ENCODE measurements at regions not wholly inside any gene's neighbourhood (a gene's known extent, or its start where the extent isn't known, plus 50 kb on each side); places are given as distances from the start of the nearest gene placed in this dataset.

- no peaks in the 10 kb centered on the region for H4K20me1 ChIP-seq (ENCODE audit: insufficient read depth, low read length)
- H3K9me3 ChIP-seq (ENCODE audit: low read length): no peaks in the 10 kb centered on the region
- no peak for TF ChIP-seq EZH2phosphoT487 (IDR thresholded peaks at IDR 0.05; ENCODE audit: borderline replicate concordance, low read depth, low read length)
- TF ChIP-seq, protein P1, sequence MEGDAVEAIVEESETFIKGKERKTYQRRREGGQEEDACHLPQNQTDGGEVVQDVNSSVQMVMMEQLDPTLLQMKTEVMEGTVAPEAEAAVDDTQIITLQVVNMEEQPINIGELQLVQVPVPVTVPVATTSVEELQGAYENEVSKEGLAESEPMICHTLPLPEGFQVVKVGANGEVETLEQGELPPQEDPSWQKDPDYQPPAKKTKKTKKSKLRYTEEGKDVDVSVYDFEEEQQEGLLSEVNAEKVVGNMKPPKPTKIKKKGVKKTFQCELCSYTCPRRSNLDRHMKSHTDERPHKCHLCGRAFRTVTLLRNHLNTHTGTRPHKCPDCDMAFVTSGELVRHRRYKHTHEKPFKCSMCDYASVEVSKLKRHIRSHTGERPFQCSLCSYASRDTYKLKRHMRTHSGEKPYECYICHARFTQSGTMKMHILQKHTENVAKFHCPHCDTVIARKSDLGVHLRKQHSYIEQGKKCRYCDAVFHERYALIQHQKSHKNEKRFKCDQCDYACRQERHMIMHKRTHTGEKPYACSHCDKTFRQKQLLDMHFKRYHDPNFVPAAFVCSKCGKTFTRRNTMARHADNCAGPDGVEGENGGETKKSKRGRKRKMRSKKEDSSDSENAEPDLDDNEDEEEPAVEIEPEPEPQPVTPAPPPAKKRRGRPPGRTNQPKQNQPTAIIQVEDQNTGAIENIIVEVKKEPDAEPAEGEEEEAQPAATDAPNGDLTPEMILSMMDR (conservative IDR thresholded peaks at IDR 0.05; ENCODE audit: low read length): no peak
- H3K9me2 ChIP-seq (ENCODE audit: insufficient read depth, low read length): no peaks in the 10 kb centered on the region
- ChIA-PET POLR2A (no interaction called here), CTCF (ENCODE audit: unreplicated experiment) (no interaction called here)
- H3K4me3 ChIP-seq (ENCODE audit: low read depth, low read length, poor library complexity, severe bottlenecking): no peak overlapping the region
- intact Hi-C loops (cut with micrococcal nuclease; ENCODE audit: unreplicated experiment): no loop called here
- H2AFZ ChIP-seq (ENCODE audit: low read length): no peak overlapping the region
- no peak overlapping the region for H3K27ac ChIP-seq (ENCODE audit: low read depth, low read length, poor library complexity, severe bottlenecking)
- no peak overlapping the region for H3K4me2 ChIP-seq (ENCODE audit: low read length)
- no peak for DNase-seq (ENCODE audit: low spot score)
- peaks cover 24% of the 10 kb centered on the region for H3K4me1 ChIP-seq (ENCODE audit: insufficient read depth, low read length, poor library complexity, severe bottlenecking)
- no peaks in the 10 kb centered on the region for H3K36me3 ChIP-seq (ENCODE audit: insufficient read depth, low read length)
- BruUV-seq (replicated peaks): no TSS peak
- no peaks in the 10 kb centered on the region for H3K79me2 ChIP-seq (ENCODE audit: insufficient read depth, low read depth, low read length)
Observed at GRCh38 chr2:43103093-43103404, 123.4 kb downstream of the ZFP36L2 start.

DNA sequence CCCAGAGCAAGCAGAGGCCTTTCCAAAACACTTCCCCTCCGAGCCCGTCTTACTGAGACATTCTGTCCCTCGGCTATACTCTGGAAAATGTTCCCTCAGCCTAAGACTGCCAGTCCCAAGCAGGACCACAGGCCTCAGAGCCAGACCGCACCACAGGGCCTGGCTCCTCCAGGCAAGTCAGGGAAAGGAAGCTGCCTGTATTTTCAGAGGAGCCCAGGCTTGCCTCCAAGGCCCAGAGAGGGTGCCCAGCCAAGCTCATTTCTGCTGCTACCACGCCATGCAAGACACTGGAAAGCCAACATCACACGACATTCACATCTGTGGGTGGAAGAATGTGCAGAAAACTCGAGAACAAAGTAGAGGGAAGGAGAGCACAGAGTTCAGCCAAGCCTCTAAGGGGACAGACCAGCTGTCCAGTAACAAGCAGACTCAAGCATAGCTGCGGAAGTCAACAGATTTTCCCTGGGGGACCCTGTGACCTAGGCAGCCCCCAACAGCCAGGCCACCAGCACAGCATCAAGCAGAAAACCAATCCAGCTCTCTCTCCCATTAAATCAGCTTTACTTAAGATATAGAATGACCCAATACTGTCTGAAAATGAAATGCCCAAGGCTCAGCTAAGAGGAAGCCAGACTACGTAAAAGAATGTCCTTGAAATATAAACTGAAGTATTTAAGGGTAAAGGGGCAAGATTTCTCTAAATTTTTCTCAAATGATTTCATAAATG lies 123.9 kb downstream of the ZFP36L2 start:
- H3K4me3 ChIP-seq (ENCODE audit: low read depth, low read length, poor library complexity, severe bottlenecking): no peak overlapping the region
- no peaks in the 10 kb centered on the region for H3K9me3 ChIP-seq (ENCODE audit: low read length)
- ChIA-PET POLR2A (no interaction called here), CTCF (ENCODE audit: unreplicated experiment) (no interaction called here)
- no peaks in the 10 kb centered on the region for H4K20me1 ChIP-seq (ENCODE audit: insufficient read depth, low read length)
- no peaks in the 10 kb centered on the region for H3K9me2 ChIP-seq (ENCODE audit: insufficient read depth, low read length)
- no peak overlapping the region for H3K4me2 ChIP-seq (ENCODE audit: low read length)
- H3K79me2 ChIP-seq (ENCODE audit: insufficient read depth, low read depth, low read length): no peaks in the 10 kb centered on the region
- peaks cover 22% of the 10 kb centered on the region for H3K4me1 ChIP-seq (ENCODE audit: insufficient read depth, low read length, poor library complexity, severe bottlenecking)
- no peak for DNase-seq (ENCODE audit: low spot score)
- TF ChIP-seq EZH2phosphoT487 (IDR thresholded peaks at IDR 0.05; ENCODE audit: borderline replicate concordance, low read depth, low read length): no peak
- TF ChIP-seq, protein P1 (conservative IDR thresholded peaks at IDR 0.05; ENCODE audit: low read length): no peak
- intact Hi-C loops (cut with micrococcal nuclease; ENCODE audit: unreplicated experiment): no loop called here
- no peak overlapping the region for H3K27ac ChIP-seq (ENCODE audit: low read depth, low read length, poor library complexity, severe bottlenecking)
- H3K36me3 ChIP-seq (ENCODE audit: insufficient read depth, low read length): no peaks in the 10 kb centered on the region
- H2AFZ ChIP-seq (ENCODE audit: low read length): no peak overlapping the region
- no TSS peak for BruUV-seq (replicated peaks)

- Histone ChIP-seq H3K27ac (ENCODE audit: low read depth, low read length, poor library complexity, severe bottlenecking) (no peak overlapping the region), H3K4me2 (ENCODE audit: low read length) (no peak overlapping the region), H3K4me1 (ENCODE audit: insufficient read depth, low read length, poor library complexity, severe bottlenecking) (peaks cover 14% of the 10 kb centered on the region), H3K4me3 (ENCODE audit: low read depth, low read length, poor library complexity, severe bottlenecking) (no peak overlapping the region), H3K79me2 (ENCODE audit: insufficient read depth, low read depth, low read length) (no peaks in the 10 kb centered on the region), H4K20me1 (ENCODE audit: insufficient read depth, low read length) (no peaks in the 10 kb centered on the region), H3K36me3 (ENCODE audit: insufficient read depth, low read length) (no peaks in the 10 kb centered on the region), H2AFZ (ENCODE audit: low read length) (no peak overlapping the region), H3K9me3 (ENCODE audit: low read length) (no peaks in the 10 kb centered on the region), H3K9me2 (ENCODE audit: insufficient read depth, low read length) (no peaks in the 10 kb centered on the region)
- no peak for DNase-seq (ENCODE audit: low spot score)
- POLR2A ChIA-PET: interaction anchor here (0.6 kb wide), 1 partner anchor 146 kb away, joined by 3 read pairs; no protein-coding TSS in a partner anchor
- TF ChIP-seq, protein P1 (conservative IDR thresholded peaks at IDR 0.05; ENCODE audit: low read length): no peak
- TF ChIP-seq EZH2phosphoT487 (IDR thresholded peaks at IDR 0.05; ENCODE audit: borderline replicate concordance, low read depth, low read length): no peak
- CTCF ChIA-PET (ENCODE audit: unreplicated experiment): no interaction called here
- intact Hi-C loops (cut with micrococcal nuclease; ENCODE audit: unreplicated experiment): no loop called here
- no TSS peak for BruUV-seq (replicated peaks)
Observed at GRCh38 chr2:43101751-43102150, 124.7 kb downstream of the ZFP36L2 start.

All from OCI-LY7 (cell line).